Stomach (tissue), 4 donors: ENCODE measurements at regions not wholly inside any gene's neighbourhood (a gene's known extent, or its start where the extent isn't known, plus 50 kb on each side); places are given as distances from the start of the nearest gene placed in this dataset.

Experiments
- EP300 ChIP-seq: sonication (generic); formaldehyde crosslinking; IDR thresholded peaks from one replicate; pipeline ENCODE4 v1.6.1; 2017; ENCODE audit warnings: antibody characterized with exemption
- POLR2A ChIP-seq, 4 donors: fragments of 450-650 bp; IDR thresholded peaks; one replicate each; pipeline ENCODE4 v1.6.1; 2016; ENCODE audit warnings: antibody characterized with exemption in 4 of 4, control low read depth in 2 of 4, mild to moderate bottlenecking in 1 of 4, moderate library complexity in 1 of 4
- POLR2AphosphoS5 ChIP-seq, 3 donors: sonication (generic); formaldehyde crosslinking; IDR thresholded peaks; one replicate each; pipeline ENCODE4 v1.6.1; 2016; ENCODE audit warnings: antibody characterized with exemption in 3 of 3
- TF ChIP-seq, protein P1 (sequence below), 7 experiments: fragments of 450-650 bp in 4 of 7; fragments of 200-600 bp in 3 of 7; sonication (generic) in 3 of 7; IDR thresholded peaks; one replicate each; pipeline ENCODE4 v1.5.1; 2016 to 2019; ENCODE audit warnings: antibody characterized with exemption in 7 of 7, control low read depth in 2 of 7, mild to moderate bottlenecking in 1 of 7

DNA sequence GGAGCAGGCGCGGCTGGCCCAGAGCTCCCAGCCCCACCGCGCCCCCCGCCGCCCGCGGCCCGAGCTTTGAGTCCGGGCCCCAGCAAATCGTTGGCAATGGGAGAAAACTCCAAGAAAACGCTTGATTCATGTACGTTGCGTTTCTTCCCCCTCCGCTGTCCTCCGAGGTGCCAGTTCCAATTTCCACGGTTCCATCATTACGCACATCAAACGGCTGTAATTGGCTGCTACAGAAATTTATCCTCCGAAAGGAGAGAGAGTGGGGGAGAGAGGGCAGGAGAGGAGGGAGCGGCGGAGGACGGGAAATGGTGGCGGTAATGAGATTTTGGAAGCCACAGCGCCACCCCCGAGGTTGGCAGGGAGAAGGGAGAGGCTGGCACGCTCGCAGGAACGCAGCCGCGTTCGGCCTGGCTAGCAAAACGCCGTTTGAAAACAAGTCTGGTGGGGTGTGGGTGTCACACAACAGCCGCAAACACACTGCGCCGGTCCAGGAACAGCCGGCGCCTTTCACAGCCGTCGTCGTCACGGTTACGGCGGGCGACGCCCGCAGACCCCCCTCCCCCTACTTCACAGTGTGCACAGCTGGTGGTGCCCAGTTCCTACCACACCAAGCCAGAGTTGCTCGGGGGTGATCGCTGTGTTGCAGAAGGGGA is 57.5 kb downstream of the UNCX start:
- TF ChIP-seq POLR2A (IDR thresholded peaks at IDR 0.05) = no peak
- TF ChIP-seq, protein P1, sequence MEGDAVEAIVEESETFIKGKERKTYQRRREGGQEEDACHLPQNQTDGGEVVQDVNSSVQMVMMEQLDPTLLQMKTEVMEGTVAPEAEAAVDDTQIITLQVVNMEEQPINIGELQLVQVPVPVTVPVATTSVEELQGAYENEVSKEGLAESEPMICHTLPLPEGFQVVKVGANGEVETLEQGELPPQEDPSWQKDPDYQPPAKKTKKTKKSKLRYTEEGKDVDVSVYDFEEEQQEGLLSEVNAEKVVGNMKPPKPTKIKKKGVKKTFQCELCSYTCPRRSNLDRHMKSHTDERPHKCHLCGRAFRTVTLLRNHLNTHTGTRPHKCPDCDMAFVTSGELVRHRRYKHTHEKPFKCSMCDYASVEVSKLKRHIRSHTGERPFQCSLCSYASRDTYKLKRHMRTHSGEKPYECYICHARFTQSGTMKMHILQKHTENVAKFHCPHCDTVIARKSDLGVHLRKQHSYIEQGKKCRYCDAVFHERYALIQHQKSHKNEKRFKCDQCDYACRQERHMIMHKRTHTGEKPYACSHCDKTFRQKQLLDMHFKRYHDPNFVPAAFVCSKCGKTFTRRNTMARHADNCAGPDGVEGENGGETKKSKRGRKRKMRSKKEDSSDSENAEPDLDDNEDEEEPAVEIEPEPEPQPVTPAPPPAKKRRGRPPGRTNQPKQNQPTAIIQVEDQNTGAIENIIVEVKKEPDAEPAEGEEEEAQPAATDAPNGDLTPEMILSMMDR (IDR thresholded peaks at IDR 0.05) = no peak
- no peak for TF ChIP-seq POLR2AphosphoS5 (IDR thresholded peaks at IDR 0.05)
- TF ChIP-seq EP300 = no peak
